Muscle layer of duodenum (tissue), 2 donors: ENCODE measurements at regions not wholly inside any gene's neighbourhood (a gene's known extent, or its start where the extent isn't known, plus 50 kb on each side); places are given as distances from the start of the nearest gene placed in this dataset.
"Not testable (repeated sequence)": the region's sequence is repeated elsewhere in the genome, so short reads cannot be mapped to it uniquely, and the experiment has no call there.

Source experiments
- H3K27ac ChIP-seq: one replicate; pipeline ENCODE4 v1.7.0; 2013; ENCODE audit warnings: mild to moderate bottlenecking, low read length
- H3K27me3 ChIP-seq: one replicate; pipeline ENCODE4 v1.7.0; 2013; ENCODE audit warnings: low read depth, mild to moderate bottlenecking, control low read depth, low read length
- H3K36me3 ChIP-seq, 2 donors: one replicate each; pipeline ENCODE4 v1.7.0; 2013; ENCODE audit warnings: low read length in 2 of 2, control low read depth in 1 of 2, mild to moderate bottlenecking in 1 of 2; ENCODE audit not compliant: insufficient read depth in 2 of 2, control insufficient read depth in 1 of 2
- H3K4me1 ChIP-seq, 2 donors: one replicate each; pipeline ENCODE4 v1.7.0; 2013; ENCODE audit warnings: low read length in 2 of 2, mild to moderate bottlenecking in 2 of 2, control low read depth in 1 of 2, moderate library complexity in 1 of 2; ENCODE audit not compliant: insufficient read depth in 2 of 2, control insufficient read depth in 1 of 2
- H3K4me3 ChIP-seq, 2 donors: one replicate each; pipeline ENCODE4 v1.7.0; 2013; ENCODE audit warnings: low read length in 2 of 2, low read depth in 1 of 2, mild to moderate bottlenecking in 1 of 2
- H3K9me3 ChIP-seq, 2 donors: one replicate each; pipeline ENCODE4 v1.7.0; 2013; ENCODE audit warnings: low read length in 2 of 2, control low read depth in 1 of 2, mild to moderate bottlenecking in 1 of 2; ENCODE audit not compliant: control insufficient read depth in 1 of 2
- donor health status: healthy.

DNA sequence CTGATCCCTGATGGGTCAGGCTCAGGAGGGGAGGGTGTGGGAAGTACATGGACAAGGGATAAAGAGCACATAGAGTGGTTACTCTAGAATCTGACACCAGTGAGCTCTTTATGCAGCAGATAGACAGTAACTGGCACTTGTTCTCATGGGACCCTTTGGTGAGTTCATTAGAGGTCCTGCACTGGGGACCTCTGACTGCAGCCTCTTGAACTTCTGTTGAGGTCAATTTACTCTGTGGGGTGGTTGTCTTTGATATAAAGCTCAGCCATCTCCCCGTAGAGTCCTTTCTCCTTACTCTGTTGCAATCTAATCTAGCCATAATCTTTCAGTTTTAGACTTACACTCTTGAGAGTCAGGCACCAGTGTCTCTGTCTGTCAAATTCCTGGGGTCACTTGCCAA is 222.4 kb downstream of the GPAT3 start:
- no peaks in the 10 kb centered on the region for H3K27me3 ChIP-seq
- no peaks in the 10 kb centered on the region for H3K4me1 ChIP-seq
- H3K36me3 ChIP-seq, result no peaks in the 10 kb centered on the region
- H3K9me3 ChIP-seq, result no peaks in the 10 kb centered on the region
- H3K4me3 ChIP-seq, result no peak overlapping the region
- no peak overlapping the region for H3K27ac ChIP-seq

DNA sequence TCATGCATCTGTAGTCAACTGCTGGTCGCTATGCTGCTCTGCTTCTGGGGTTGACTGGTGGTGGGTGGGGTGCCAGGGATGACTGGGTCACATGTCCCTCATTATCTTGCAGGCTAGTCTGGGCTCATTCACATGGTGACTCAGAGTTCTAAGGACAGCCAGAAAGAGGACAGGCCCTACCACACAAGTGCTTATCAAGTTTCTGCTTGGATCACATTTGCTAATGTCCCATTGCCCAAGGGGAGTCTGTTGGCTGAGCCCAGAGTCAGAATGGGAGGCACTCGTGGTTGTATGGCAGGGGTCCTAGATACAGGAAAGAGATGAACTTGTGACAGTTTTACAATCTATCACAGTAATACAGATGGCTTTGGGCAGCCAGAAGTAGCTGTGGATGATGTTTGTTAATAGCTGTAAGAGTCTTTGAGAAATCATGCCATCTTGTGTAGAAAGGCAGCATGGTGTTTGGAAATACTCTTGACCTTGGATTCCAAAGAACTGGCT is 221.3 kb downstream of the GPAT3 start:
- Histone ChIP-seq H3K4me1 (no peaks in the 10 kb centered on the region), H3K27me3 (no peaks in the 10 kb centered on the region), H3K36me3 (no peaks in the 10 kb centered on the region), H3K4me3 (no peak overlapping the region), H3K9me3 (no peaks in the 10 kb centered on the region), H3K27ac (no peak overlapping the region)

DNA sequence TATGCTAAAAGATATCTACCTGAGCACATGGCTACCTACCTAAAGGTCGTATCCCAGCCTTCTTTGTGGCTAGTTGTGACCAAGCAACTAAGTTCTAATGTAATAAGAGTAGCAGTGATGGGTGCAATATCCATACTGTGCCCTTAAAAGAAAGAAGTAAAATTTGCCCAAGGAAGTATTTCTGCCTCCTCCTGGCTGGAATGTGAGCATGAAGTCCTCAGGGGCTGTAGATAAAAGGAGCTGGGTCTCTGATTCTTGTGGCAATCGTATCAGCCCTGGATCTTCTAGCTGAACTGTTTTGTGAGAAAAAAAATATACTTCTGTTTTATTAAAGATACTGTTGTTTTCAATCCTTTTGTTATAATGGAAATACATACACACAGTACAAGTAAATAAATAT is 217.4 kb downstream of the GPAT3 start:
- H3K9me3 ChIP-seq, result no peaks in the 10 kb centered on the region
- no peaks in the 10 kb centered on the region for H3K27me3 ChIP-seq
- H3K27ac ChIP-seq, result no peak overlapping the region
- H3K4me3 ChIP-seq, result no peak overlapping the region
- H3K4me1 ChIP-seq, result no peaks in the 10 kb centered on the region
- H3K36me3 ChIP-seq, result no peaks in the 10 kb centered on the region

DNA sequence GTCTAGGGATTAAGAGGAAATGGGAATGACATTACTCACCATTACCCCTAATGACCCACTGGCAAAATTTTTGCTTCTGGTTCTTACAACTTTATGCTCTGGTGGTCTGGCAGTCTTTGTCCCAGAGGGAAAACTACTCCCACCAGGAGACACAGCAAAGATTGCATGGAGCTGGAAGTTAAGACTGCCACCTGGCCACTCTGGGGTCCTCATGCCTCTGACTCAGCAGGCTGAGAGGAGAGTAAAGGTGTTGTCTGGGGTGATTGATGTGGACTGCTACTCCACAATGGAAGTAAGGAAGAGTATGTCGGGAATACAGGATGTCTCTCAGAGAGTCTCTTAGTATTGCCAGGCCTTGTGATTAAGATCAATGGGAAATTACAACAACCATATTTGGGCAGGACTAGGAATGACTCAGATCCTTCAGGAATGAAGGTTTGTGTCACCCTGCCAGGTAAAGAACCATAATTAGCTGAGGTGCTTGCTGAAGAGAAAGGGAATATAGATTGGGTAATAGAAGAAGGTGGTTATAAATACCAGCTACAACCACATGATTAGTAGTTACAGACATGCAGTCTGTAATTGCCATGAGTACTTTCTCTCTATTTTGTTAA is 215.5 kb downstream of the GPAT3 start:
- no peak overlapping the region for H3K4me3 ChIP-seq
- no peaks in the 10 kb centered on the region for H3K9me3 ChIP-seq
- no peaks in the 10 kb centered on the region for H3K27me3 ChIP-seq
- H3K4me1 ChIP-seq, result no peaks in the 10 kb centered on the region
- no peak overlapping the region for H3K27ac ChIP-seq
- H3K36me3 ChIP-seq, result no peaks in the 10 kb centered on the region

DNA sequence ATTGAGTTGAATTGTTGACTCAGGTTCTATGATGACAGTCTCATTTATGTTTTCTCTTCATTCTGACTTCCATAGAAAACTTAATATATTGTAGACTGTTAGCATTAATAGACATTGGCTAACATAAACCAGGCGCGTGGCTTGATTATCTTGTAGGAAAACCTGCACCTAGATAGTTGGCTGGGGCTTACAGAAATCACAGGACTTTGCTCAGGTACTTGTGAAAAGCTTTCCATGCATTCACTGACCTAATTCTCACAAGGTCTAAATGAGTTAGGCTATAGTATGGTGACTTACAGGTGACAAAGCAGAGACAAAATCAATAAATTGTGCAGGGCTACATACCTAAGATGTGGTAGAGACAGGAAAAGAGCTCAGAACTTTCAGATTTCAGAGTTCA is 212.8 kb downstream of the GPAT3 start:
- H3K4me1 ChIP-seq, result no peaks in the 10 kb centered on the region
- H3K36me3 ChIP-seq, result no peaks in the 10 kb centered on the region
- no peaks in the 10 kb centered on the region for H3K9me3 ChIP-seq
- H3K4me3 ChIP-seq, result no peak overlapping the region
- no peak overlapping the region for H3K27ac ChIP-seq
- H3K27me3 ChIP-seq, result no peaks in the 10 kb centered on the region

DNA sequence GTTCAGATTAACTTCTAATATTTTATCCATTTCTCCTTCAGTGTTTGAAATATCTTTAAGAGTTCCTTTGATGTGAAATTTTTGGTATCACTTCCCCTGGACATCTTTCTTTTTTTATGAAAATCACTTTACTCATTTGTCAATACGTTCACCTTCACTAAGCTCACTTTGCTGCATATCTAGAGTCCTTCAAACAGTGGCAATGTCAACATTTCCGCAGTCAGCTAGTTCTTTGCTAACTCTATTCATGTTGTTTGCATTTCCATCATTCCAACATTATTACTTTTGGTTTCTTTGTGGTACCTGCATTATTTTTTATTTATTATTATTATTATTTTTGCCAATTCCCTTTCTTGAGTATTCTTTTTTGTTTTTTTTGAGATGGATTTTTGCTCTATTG is 203.0 kb downstream of the GPAT3 start:
- Histone ChIP-seq H3K27ac (no peak overlapping the region), H3K9me3 (no peaks in the 10 kb centered on the region), H3K36me3 (no peaks in the 10 kb centered on the region), H3K27me3 (no peaks in the 10 kb centered on the region), H3K4me1 (no peaks in the 10 kb centered on the region), H3K4me3 (no peak overlapping the region)

DNA sequence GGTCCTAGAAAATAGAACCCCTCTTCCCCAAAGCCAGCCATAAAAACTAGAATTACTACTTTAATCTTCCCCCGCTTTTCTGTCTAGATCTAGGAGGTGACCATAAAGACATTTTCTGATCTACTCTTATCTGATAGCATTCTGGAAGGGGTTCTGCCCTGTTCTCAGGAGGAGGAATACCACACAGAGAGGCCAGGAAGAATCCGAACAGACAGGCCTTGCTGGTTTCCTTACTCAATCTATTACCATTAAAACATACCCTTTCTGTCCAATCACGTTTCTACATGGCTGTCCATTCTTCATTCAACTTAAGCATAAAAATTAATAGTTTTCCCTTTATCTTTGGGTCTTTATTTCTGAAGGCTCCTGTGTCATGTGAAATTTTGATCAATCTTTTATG is 198.7 kb downstream of the GPAT3 start:
- H3K4me1 ChIP-seq, result no peaks in the 10 kb centered on the region
- no peak overlapping the region for H3K4me3 ChIP-seq
- no peak overlapping the region for H3K27ac ChIP-seq
- H3K36me3 ChIP-seq, result no peaks in the 10 kb centered on the region
- peaks cover 0 to 4% of the 10 kb centered on the region in 2 donors for H3K9me3 ChIP-seq
- no peaks in the 10 kb centered on the region for H3K27me3 ChIP-seq

DNA sequence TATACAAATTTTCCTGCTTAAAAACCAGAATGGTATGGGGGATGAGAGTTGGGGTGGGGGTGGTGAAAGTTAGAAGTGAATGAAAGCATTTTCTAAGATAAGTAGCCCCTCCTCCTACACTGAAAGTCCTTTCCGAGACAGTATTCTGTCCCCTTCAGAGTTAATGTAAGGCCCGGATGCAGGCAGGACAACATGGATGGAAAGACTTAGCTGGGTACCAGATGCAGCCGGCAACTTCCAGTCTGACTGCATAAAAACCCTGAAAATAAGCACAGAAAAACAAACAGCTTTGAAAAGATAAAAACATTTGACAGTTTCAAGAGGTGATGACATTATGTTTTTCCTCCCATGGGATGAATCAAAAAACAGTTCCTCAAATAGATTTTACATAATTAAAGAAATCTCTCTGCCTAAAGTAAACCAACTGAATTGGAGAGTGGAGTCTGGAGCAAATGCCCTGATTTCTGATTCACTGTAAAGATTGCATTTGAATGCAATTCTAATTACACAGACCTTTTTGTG is 196.3 kb downstream of the GPAT3 start:
- Histone ChIP-seq H3K27ac (no peak overlapping the region), H3K4me1 (no peaks in the 10 kb centered on the region), H3K27me3 (no peaks in the 10 kb centered on the region), H3K4me3 (no peak overlapping the region), H3K9me3 (peaks cover 0 to 6% of the 10 kb centered on the region in 2 donors), H3K36me3 (no peaks in the 10 kb centered on the region)

DNA sequence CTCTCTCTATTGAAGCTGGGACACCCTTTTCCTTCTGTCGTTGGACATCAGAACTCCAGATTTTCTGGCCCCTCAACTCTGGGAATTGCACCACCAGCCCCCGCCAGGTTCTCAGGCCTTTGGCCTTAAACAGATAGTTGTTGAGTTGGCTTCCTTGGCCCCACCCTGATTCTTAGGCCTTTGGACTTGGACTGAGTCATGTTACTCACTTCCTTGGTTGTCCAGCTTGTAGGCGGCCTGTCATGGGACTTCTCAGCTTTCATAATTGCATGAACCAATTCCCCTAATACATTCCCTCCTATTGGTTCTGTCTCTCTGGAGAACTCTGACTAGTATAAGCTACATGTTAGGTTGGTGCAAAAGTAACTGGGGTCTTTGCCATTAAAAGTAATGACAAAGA is 195.7 kb downstream of the GPAT3 start:
- H3K4me3 ChIP-seq, result no peak overlapping the region
- no peaks in the 10 kb centered on the region for H3K27me3 ChIP-seq
- H3K27ac ChIP-seq, result no peak overlapping the region
- H3K36me3 ChIP-seq, result no peaks in the 10 kb centered on the region
- peaks cover 0 to 6% of the 10 kb centered on the region in 2 donors for H3K9me3 ChIP-seq
- H3K4me1 ChIP-seq, result no peaks in the 10 kb centered on the region

DNA sequence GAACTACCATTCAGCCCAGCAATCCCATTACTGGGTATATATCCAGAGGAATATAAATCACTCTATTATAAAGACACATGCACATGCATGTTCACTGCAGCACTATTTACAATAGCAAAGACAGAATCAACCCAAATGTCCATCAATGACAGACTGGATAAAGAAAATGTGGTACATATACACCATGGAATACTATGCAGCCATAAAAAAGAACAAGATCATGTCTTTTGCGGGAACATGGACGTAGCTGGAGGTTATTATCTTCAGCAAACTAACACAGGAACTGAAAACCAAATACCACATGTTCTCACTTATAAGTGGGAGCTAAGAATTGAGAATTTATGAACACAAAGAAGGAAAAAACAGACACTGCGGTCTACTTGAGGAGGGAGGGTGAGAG is 195.1 kb downstream of the GPAT3 start:
- not testable (repeated sequence) for H3K9me3 ChIP-seq, H3K27ac ChIP-seq, H3K4me1 ChIP-seq, H3K36me3 ChIP-seq, H3K4me3 ChIP-seq, H3K27me3 ChIP-seq

DNA sequence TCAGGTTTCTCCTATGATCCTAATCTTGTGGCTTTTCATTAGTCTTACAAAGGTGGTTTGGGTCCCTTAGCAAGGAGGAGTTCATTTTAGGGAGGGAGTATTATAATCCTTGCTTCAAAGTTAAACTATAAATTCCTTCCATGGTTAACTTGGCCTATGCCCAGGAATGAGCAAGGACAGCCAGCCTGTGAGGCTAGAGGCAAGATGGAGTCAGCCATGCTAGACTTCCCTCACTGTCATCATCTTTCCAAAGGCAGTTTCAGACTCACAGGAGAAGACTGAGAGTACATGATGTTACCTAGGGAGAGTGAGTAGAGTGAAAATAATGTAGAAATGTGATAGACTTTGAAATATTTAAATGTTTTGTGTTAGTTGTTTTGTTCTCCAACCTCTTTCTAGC is 192.3 kb downstream of the GPAT3 start:
- Histone ChIP-seq H3K36me3 (no peaks in the 10 kb centered on the region), H3K9me3 (peaks cover 0 to 6% of the 10 kb centered on the region in 2 donors), H3K4me3 (no peak overlapping the region), H3K27ac (no peak overlapping the region), H3K27me3 (no peaks in the 10 kb centered on the region), H3K4me1 (no peaks in the 10 kb centered on the region)
